GM13977 (cell line): ENCODE measurements at regions not wholly inside any gene's neighbourhood (a gene's known extent, or its start where the extent isn't known, plus 50 kb on each side); places are given as distances from the start of the nearest gene placed in this dataset.
"Not testable (repeated sequence)": the region's sequence is repeated elsewhere in the genome, so short reads cannot be mapped to it uniquely, and the experiment has no call there.

ENCODE experiments used
- DNase-seq: peaks from one replicate; pipeline ENCODE4 v3.0.0; 2012; ENCODE audit warnings: low spot score
- in situ Hi-C: fragments of 300-500 bp; cut with MboI; formaldehyde crosslinking; loops from one replicate; pipeline ENCODE4 v1.12.0; 2022; ENCODE audit warnings: low sequenced_read_pairs, low pct_unique_long_range_greater_than_20kb, mixed read lengths, inconsistent platforms; ENCODE audit not compliant: unreplicated experiment
- TF ChIP-seq, protein P1 (sequence below): IDR thresholded peaks from 2 replicates; pipeline ENCODE4 v1.5.1; 2012; ENCODE audit warnings: mild to moderate bottlenecking, control low read depth; ENCODE audit not compliant: insufficient read depth; ENCODE audit errors: extremely low read depth, missing control alignments

DNA sequence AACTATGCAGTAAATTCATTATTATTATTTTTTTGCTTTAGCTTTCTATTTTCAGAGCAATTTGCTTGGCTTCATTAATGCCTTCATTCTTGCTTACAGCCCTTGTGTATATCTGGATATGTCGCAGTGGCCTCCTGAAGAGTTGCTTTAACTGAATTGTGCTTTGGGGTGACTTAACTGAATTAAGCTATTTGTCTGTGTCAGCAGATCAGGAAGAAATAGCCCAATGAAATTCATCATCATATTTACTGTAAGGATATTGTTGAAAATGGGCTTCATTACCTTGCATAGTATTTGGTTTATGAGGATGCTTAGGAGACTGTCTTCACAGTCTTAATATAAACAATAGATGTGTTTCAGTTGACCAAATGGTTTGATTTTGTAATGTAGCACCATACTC is 59.7 kb upstream of the PIP4K2A start:
- in situ Hi-C loops: no loop called here
- no peak for DNase-seq
- TF ChIP-seq, protein P1, sequence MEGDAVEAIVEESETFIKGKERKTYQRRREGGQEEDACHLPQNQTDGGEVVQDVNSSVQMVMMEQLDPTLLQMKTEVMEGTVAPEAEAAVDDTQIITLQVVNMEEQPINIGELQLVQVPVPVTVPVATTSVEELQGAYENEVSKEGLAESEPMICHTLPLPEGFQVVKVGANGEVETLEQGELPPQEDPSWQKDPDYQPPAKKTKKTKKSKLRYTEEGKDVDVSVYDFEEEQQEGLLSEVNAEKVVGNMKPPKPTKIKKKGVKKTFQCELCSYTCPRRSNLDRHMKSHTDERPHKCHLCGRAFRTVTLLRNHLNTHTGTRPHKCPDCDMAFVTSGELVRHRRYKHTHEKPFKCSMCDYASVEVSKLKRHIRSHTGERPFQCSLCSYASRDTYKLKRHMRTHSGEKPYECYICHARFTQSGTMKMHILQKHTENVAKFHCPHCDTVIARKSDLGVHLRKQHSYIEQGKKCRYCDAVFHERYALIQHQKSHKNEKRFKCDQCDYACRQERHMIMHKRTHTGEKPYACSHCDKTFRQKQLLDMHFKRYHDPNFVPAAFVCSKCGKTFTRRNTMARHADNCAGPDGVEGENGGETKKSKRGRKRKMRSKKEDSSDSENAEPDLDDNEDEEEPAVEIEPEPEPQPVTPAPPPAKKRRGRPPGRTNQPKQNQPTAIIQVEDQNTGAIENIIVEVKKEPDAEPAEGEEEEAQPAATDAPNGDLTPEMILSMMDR: no peak

DNA sequence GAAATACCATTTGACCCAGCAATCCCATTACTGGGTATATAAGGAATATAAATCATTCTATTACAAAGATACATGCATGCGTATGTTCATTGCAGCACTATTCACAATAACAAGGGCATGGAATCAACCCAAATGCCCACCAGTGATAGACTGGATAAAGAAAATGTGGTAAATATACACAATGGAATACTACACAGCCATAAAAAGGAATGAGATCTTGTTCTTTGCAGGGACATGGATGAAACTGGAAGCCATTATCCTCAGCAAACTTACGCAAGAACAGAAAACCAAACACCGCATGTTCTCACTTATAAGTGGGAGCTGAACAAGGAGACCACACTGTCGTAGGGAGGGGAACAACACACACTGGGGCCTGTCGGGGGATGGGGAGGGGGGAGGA is 57.3 kb upstream of the PIP4K2A start:
- in situ Hi-C loops, DNase-seq: not testable (repeated sequence)

- DNase-seq: no peak
- in situ Hi-C loops: no loop called here
- TF ChIP-seq, protein P1: no peak
Observed at GRCh38 chr10:22770270-22770669, 55.9 kb upstream of the PIP4K2A start.

DNA sequence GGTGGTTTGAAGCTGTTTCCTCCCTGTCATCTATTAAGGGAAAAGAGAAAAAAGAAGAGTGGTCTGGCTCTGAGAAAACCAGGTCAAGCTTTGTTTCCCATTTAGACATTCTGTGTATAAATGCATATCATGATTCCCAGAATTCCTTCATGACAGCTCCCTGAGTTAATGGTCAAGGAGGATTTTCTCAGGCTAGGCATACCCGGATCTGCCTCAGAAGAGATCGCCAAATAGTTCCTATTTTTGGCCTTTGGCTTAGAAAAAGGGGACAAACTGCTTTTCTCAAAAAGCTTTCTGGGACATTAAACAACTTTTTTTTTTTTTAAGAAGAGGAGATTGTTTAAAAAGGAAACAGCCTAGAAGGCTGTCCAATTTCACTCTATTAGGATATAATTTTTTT is 53.5 kb upstream of the PIP4K2A start:
- TF ChIP-seq, protein P1: no peak
- DNase-seq: no peak
- in situ Hi-C loops: no loop called here

DNA sequence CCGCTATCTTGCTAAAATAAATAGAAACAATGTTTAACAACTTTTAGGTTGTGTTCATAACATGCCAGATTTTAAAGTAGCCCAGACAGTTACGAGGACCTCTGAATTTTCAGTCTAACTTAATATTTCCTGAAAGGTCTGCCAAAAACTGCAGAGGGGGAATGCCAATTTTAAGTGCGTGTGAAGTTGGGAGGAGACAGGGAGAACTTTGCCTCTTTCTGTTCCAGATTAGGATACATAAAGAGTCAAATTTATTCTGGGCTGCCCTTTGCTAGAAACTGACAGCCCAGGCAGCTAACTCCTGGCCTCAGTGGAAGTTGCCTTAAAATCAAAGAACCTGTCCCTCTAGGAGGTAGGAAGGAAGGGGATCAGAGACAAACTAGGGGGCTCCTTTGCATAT is 52.3 kb upstream of the PIP4K2A start:
- no peak for DNase-seq
- TF ChIP-seq, protein P1: no peak
- in situ Hi-C loops: no loop called here

DNA sequence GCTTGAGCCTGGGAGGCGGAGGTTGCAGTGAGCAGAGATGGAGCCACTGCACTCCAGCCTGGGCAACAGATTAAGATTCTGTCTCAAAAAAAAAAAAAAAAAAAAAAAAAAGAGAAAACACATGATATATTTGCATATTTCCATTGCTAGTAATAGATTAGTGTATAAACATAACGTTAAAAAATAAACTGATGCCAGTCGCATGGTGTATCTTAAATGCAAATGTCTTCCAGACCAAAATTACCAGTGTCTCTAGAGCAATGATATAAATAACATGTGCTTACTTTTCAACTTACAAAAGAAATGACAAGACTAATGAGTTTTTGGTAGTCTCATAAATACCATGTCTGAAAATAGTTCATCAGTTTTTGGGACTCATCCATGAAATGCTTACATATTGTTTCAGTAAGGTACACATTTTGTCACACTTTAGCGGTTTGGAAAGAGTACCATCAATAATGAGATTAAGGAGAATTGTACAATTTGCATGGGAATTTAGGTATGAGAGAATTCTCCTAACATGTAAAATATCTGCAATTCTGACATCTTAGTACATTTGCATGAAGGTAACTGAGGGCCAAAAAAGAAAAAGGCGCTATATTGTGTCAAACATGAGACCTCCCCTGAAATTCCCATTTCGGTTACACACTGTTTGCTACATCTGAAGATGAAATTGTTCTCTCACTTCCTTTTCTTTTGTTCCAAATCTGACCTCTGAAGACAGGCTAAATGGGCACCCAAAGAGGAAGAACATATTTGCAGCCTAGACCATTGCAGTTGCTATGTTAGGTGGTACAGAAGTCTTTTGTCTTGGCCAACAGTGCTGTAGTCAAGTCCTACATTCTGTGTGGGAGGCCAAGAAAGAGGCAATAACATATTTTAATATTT is 51.5 kb upstream of the PIP4K2A start:
- DNase-seq: peak; percentile 34
- in situ Hi-C loops: no loop called here
- TF ChIP-seq, protein P1: no peak

- in situ Hi-C loops: no loop called here
Observed at GRCh38 chr10:22764639-22765038, 50.3 kb upstream of the PIP4K2A start.

More at GRCh38 chr10:22764639-22765038, 50.3 kb upstream of the PIP4K2A start:
- no peak for DNase-seq
- TF ChIP-seq, protein P1: no peak
